ENCODE measurements at regions not wholly inside any gene's neighbourhood (a gene's known extent, or its start where the extent isn't known, plus 50 kb on each side); places are given as distances from the start of the nearest gene placed in this dataset.

- WGBS (ENCODE audit: insufficient coverage, low coverage, missing lambda C conversion rate) = 0% methylated on average over 4 of the region's 4 CpGs
- FAIRE-seq (no peak), DNase-seq (ENCODE audit: extremely low read depth in 1 of 4, low spot score in 3 of 4) (no peak), ATAC-seq (no peak)
- Histone ChIP-seq H2AFZ (ENCODE audit: low read depth, low read length) (no peak overlapping the region), H4K20me1 (replicated peaks; ENCODE audit: control insufficient read depth, insufficient read depth, low read length) (no peaks in the 10 kb centered on the region), H3K9ac (ENCODE audit: insufficient read depth in 1 of 2, low read depth in 2 of 2, low read length in 2 of 2) (no peak overlapping the region), H3K9me1 (ENCODE audit: control insufficient read depth, insufficient read depth, low read length) (no peaks in the 10 kb centered on the region), H3K9me3 (replicated peaks; ENCODE audit: control insufficient read depth, insufficient read depth, low read depth, low read length) (no peaks in the 10 kb centered on the region; the same call in 1 of the 2 replicates), H3K4me2 (ENCODE audit: insufficient read depth, low read length) (no peak overlapping the region), H3K27me3 (ENCODE audit: control insufficient read depth in 2 of 2, insufficient read depth in 2 of 2, low read length in 2 of 2) (no peaks in the 10 kb centered on the region), H3K4me3 (no peak overlapping the region), H3K27ac (ENCODE audit: extremely low read depth, low read depth, low read length) (no peak overlapping the region), H3K4me1 (replicated peaks in 1 of 2; ENCODE audit: control insufficient read depth in 2 of 2, insufficient read depth in 2 of 2, low read length in 2 of 2) (no peaks in the 10 kb centered on the region), H3K36me3 (ENCODE audit: control insufficient read depth, insufficient read depth, low read length) (no peaks in the 10 kb centered on the region), H3K79me2 (ENCODE audit: control insufficient read depth, insufficient read depth, low read length) (no peaks in the 10 kb centered on the region)
- no TSS peak for BruUV-seq (replicated peaks)
- in situ Hi-C loops (cut with MboI) = no loop called here
- ChIA-PET POLR2A (no interaction called here), CTCF (ENCODE audit: low intra/inter-chr PET ratio) (no interaction called here)
- intact Hi-C loops (cut with micrococcal nuclease) = no loop called here
- TF ChIP-seq TFE3 (CRISPR knock-in tag; IDR thresholded peaks at IDR 0.05) = no peak
- TF ChIP-seq ZNF551 (CRISPR knock-in tag; IDR thresholded peaks at IDR 0.05) = no peak
- TF ChIP-seq, protein P1, sequence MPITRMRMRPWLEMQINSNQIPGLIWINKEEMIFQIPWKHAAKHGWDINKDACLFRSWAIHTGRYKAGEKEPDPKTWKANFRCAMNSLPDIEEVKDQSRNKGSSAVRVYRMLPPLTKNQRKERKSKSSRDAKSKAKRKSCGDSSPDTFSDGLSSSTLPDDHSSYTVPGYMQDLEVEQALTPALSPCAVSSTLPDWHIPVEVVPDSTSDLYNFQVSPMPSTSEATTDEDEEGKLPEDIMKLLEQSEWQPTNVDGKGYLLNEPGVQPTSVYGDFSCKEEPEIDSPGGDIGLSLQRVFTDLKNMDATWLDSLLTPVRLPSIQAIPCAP (CRISPR knock-in tag; IDR thresholded peaks at IDR 0.05; ENCODE audit: borderline replicate concordance) = no peak
Measured at GRCh38 chr3:19093084-19093483, 55.2 kb upstream of the KCNH8 start.

DNA sequence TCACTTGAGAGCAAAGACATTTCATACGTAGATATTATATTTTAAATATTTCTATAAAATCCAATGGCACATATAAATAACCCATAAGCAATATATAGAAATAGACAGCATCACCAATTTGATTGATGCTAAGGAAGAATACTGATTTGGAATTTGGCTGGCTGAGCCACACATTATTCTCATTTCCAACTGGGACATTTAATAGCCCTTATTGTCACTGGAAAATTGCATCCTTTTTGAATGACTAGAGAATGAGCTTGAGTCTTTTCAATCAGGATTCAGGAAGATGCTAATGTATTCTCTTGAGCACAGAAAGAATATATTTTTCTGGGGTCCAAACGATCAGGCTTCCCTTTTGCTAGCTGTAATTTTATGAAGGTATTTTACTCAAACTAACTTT, 70.9 kb upstream of the KCNH8 start:
- no peak for DNase-seq (ENCODE audit: extremely low read depth in 1 of 4, low spot score in 3 of 4)
- Histone ChIP-seq H3K36me3 (ENCODE audit: control insufficient read depth, insufficient read depth, low read length) (no peaks in the 10 kb centered on the region), H3K9me1 (ENCODE audit: control insufficient read depth, insufficient read depth, low read length) (no peaks in the 10 kb centered on the region), H3K4me3 (no peak overlapping the region), H4K20me1 (replicated peaks; ENCODE audit: control insufficient read depth, insufficient read depth, low read length) (no peaks in the 10 kb centered on the region), H3K9ac (ENCODE audit: insufficient read depth in 1 of 2, low read depth in 2 of 2, low read length in 2 of 2) (no peak overlapping the region), H3K4me1 (replicated peaks in 1 of 2; ENCODE audit: control insufficient read depth in 2 of 2, insufficient read depth in 2 of 2, low read length in 2 of 2) (no peaks in the 10 kb centered on the region), H3K27ac (ENCODE audit: extremely low read depth, low read depth, low read length) (no peak overlapping the region), H2AFZ (ENCODE audit: low read depth, low read length) (no peak overlapping the region), H3K79me2 (ENCODE audit: control insufficient read depth, insufficient read depth, low read length) (no peaks in the 10 kb centered on the region), H3K9me3 (replicated peaks; ENCODE audit: control insufficient read depth, insufficient read depth, low read depth, low read length) (no peaks in the 10 kb centered on the region), H3K27me3 (ENCODE audit: control insufficient read depth in 2 of 2, insufficient read depth in 2 of 2, low read length in 2 of 2) (no peaks in the 10 kb centered on the region), H3K4me2 (ENCODE audit: insufficient read depth, low read length) (no peak overlapping the region)
- in situ Hi-C loops (cut with MboI) (no loop called here), intact Hi-C loops (cut with micrococcal nuclease) (no loop called here)
- ChIA-PET CTCF (ENCODE audit: low intra/inter-chr PET ratio) (no interaction called here), POLR2A (no interaction called here)
- no TSS peak for BruUV-seq (replicated peaks)
- no peak for ATAC-seq
- WGBS (ENCODE audit: insufficient coverage, low coverage, missing lambda C conversion rate) = 0% methylated on average over 2 of the region's 2 CpGs
- TF ChIP-seq ID3 (CRISPR knock-in tag; IDR thresholded peaks at IDR 0.05) = no peak
- no peak for TF ChIP-seq ID3 (tag; IDR thresholded peaks at IDR 0.05)
- no peak for TF ChIP-seq DLX4 (CRISPR knock-in tag; IDR thresholded peaks at IDR 0.05)
- no peak for TF ChIP-seq JUN (IDR thresholded peaks at IDR 0.05; ENCODE audit: borderline replicate concordance, low read depth, low read length)
- no peak for TF ChIP-seq JUN (CRISPR knock-in tag; IDR thresholded peaks at IDR 0.05; ENCODE audit: borderline replicate concordance)
- TF ChIP-seq TOE1 (IDR thresholded peaks at IDR 0.05; ENCODE audit: borderline replicate concordance) = no peak
- TF ChIP-seq TOE1 (CRISPR knock-in tag; IDR thresholded peaks at IDR 0.05; ENCODE audit: borderline replicate concordance, low read depth) = no peak
- no peak for TF ChIP-seq GTF2F1 (IDR thresholded peaks at IDR 0.05; ENCODE audit: low read depth, low read length)
- TF ChIP-seq NR2C1 (IDR thresholded peaks at IDR 0.05) = no peak
- TF ChIP-seq NR2C1 (tag; IDR thresholded peaks at IDR 0.05) = no peak
- no peak for TF ChIP-seq ZNF23 (CRISPR knock-in tag; IDR thresholded peaks at IDR 0.05)
- TF ChIP-seq TCF7 (IDR thresholded peaks at IDR 0.05; ENCODE audit: borderline replicate concordance) = no peak
- no peak for TF ChIP-seq GABPB2 (CRISPR knock-in tag; conservative IDR thresholded peaks at IDR 0.05)
- FAIRE-seq = no peak

All from K562 (cell line).